SK-N-MC (cell line): ENCODE measurements at regions not wholly inside any gene's neighbourhood (a gene's known extent, or its start where the extent isn't known, plus 50 kb on each side); places are given as distances from the start of the nearest gene placed in this dataset.

Experiments
- DNase-seq: peaks from one replicate; pipeline ENCODE4 v3.0.0-alpha.2; 2011; ENCODE audit warnings: low read depth, low spot score
- H3K27ac ChIP-seq: fragments of 200-600 bp; sonication (generic); 2 replicates; pipeline ENCODE4 v1.5.1; 2016; ENCODE audit warnings: mixed run types
- H3K36me3 ChIP-seq: fragments of 200-600 bp; sonication (generic); 2 replicates; pipeline ENCODE4 v1.6.1; 2017; ENCODE audit warnings: antibody characterized with exemption, low read length, mixed read lengths; ENCODE audit not compliant: insufficient read depth
- H3K4me3 ChIP-seq: fragments of 200-600 bp; sonication (generic); 2 replicates; pipeline ENCODE4 v1.5.1; 2016
- H3K9ac ChIP-seq: fragments of 200-600 bp; sonication (generic); 2 replicates; pipeline ENCODE4 v1.8.0; 2017; ENCODE audit warnings: mixed run types, mixed read lengths; ENCODE audit not compliant: insufficient read length
- H3K9me3 ChIP-seq: fragments of 200-600 bp; sonication (generic); 2 replicates; pipeline ENCODE4 v1.6.1; 2017; ENCODE audit warnings: low read depth, mild to moderate bottlenecking, antibody characterized with exemption, low read length, moderate library complexity, mixed read lengths
- EZH2 ChIP-seq: fragments of 200-600 bp; sonication (generic); IDR thresholded peaks from one replicate; pipeline ENCODE4 v1.6.1; 2017; ENCODE audit warnings: antibody characterized with exemption
- FOXP2 ChIP-seq: optimal IDR thresholded peaks from 2 replicates; pipeline ENCODE3; 2011; ENCODE audit warnings: mild to moderate bottlenecking, moderate library complexity; ENCODE audit not compliant: insufficient read depth; ENCODE audit errors: extremely low read length, control extremely low read depth
- POLR2AphosphoS5 ChIP-seq: IDR thresholded peaks from 2 replicates; pipeline ENCODE4 v1.6.1; 2012; ENCODE audit warnings: mild to moderate bottlenecking, low read depth, low read length, borderline replicate concordance

- no peak overlapping the region for H3K9ac ChIP-seq
- no peak for TF ChIP-seq POLR2AphosphoS5
- no peak for TF ChIP-seq EZH2
- no peak for TF ChIP-seq FOXP2
- H3K9me3 ChIP-seq: no peaks in the 10 kb centered on the region
- H3K27ac ChIP-seq: no peak overlapping the region; the same call in 1 of the 2 replicates
- no peak overlapping the region for H3K4me3 ChIP-seq
- no peak for DNase-seq
- no peaks in the 10 kb centered on the region for H3K36me3 ChIP-seq
Measured at GRCh38 chr14:34359420-34360117, 102.5 kb downstream of the SPTSSA start.

GRCh38 chr14:34356264-34356654 lies 105.8 kb downstream of the SPTSSA start:
- no peaks in the 10 kb centered on the region for H3K9me3 ChIP-seq
- H3K4me3 ChIP-seq: peak overlapping the region; percentile 0; the same call in 1 of the 2 replicates
- DNase-seq: peak; percentile 72
- peak overlapping the region; percentile 87 for H3K27ac ChIP-seq
- TF ChIP-seq EZH2 (no peak), FOXP2 (no peak), POLR2AphosphoS5 (no peak)
- no peaks in the 10 kb centered on the region for H3K36me3 ChIP-seq
- H3K9ac ChIP-seq: peak overlapping the region; percentile 8

GRCh38 chr14:34355584-34356263 lies 106.3 kb downstream of the SPTSSA start:
- no peak for TF ChIP-seq FOXP2
- no peak for TF ChIP-seq POLR2AphosphoS5
- H3K9ac ChIP-seq: peak overlapping the region; percentile 38

GRCh38 chr14:34354556-34354955 lies 107.5 kb downstream of the SPTSSA start:
- no peak for DNase-seq
- H3K9me3 ChIP-seq: no peaks in the 10 kb centered on the region
- H3K27ac ChIP-seq: peak overlapping the region; percentile 87
- no peaks in the 10 kb centered on the region for H3K36me3 ChIP-seq
- TF ChIP-seq POLR2AphosphoS5 (no peak), EZH2 (no peak), FOXP2 (no peak)
- no peak overlapping the region for H3K9ac ChIP-seq
- no peak overlapping the region for H3K4me3 ChIP-seq

More at GRCh38 chr14:34355584-34356263, 106.3 kb downstream of the SPTSSA start:
- Histone ChIP-seq H3K9me3 (no peaks in the 10 kb centered on the region), H3K27ac (peak overlapping the region; percentile 87), H3K36me3 (no peaks in the 10 kb centered on the region), H3K4me3 (peak overlapping the region; percentile 0)
- DNase-seq: peak; percentile 52

GRCh38 chr14:34350903-34351302 lies 111.1 kb downstream of the SPTSSA start:
- H3K4me3 ChIP-seq: no peak overlapping the region
- H3K36me3 ChIP-seq: no peaks in the 10 kb centered on the region
- H3K9me3 ChIP-seq: no peaks in the 10 kb centered on the region
- TF ChIP-seq FOXP2 (no peak), POLR2AphosphoS5 (no peak), EZH2 (no peak)
- no peak overlapping the region for H3K27ac ChIP-seq
- H3K9ac ChIP-seq: no peak overlapping the region
- no peak for DNase-seq

GRCh38 chr14:34348592-34348991 lies 113.4 kb downstream of the SPTSSA start:
- H3K4me3 ChIP-seq: no peak overlapping the region
- H3K27ac ChIP-seq: no peak overlapping the region
- no peak for DNase-seq
- H3K9ac ChIP-seq: no peak overlapping the region
- no peak for TF ChIP-seq POLR2AphosphoS5
- TF ChIP-seq FOXP2: no peak
- no peak for TF ChIP-seq EZH2
- no peaks in the 10 kb centered on the region for H3K9me3 ChIP-seq
- no peaks in the 10 kb centered on the region for H3K36me3 ChIP-seq

- DNase-seq: no peak
- H3K9ac ChIP-seq: no peak overlapping the region
- no peaks in the 10 kb centered on the region for H3K9me3 ChIP-seq
- H3K36me3 ChIP-seq: no peaks in the 10 kb centered on the region
- TF ChIP-seq EZH2 (no peak), POLR2AphosphoS5 (no peak), FOXP2 (no peak)
- no peak overlapping the region for H3K4me3 ChIP-seq
- H3K27ac ChIP-seq: no peak overlapping the region
Measured at GRCh38 chr14:34347683-34348082, 114.4 kb downstream of the SPTSSA start.

- Histone ChIP-seq H3K27ac (no peak overlapping the region), H3K36me3 (no peaks in the 10 kb centered on the region), H3K4me3 (no peak overlapping the region), H3K9ac (no peak overlapping the region), H3K9me3 (no peaks in the 10 kb centered on the region)
- no peak for DNase-seq
- TF ChIP-seq EZH2: no peak
- no peak for TF ChIP-seq POLR2AphosphoS5
- TF ChIP-seq FOXP2: no peak
Measured at GRCh38 chr14:34345718-34346465, 116.1 kb downstream of the SPTSSA start.
